ENCODE measurements at regions not wholly inside any gene's neighbourhood (a gene's known extent, or its start where the extent isn't known, plus 50 kb on each side); places are given as distances from the start of the nearest gene placed in this dataset.

DNA sequence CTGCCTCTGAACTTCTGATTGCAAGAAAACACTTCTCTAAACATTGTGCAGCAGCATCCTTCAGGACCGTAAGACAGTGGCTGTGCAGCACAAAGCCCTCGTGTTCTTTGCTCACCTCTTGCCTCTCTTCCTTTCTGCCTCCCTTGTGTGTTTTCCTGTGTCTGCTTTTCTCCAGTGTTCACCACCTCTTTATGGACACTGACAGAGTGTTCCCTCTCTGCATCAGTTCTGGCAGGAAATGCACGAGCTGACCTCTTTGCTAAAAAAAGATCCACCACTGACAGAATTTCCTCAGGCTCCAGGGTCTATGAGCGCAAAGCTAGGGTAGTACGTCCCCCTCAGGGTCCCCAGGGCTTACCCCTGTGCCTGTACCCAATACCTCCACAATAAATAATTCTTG, 74.3 kb downstream of the C5orf15 start:
- TF ChIP-seq CTCF (conservative IDR thresholded peaks at IDR 0.05) = no peak
- TF ChIP-seq ZFX (IDR thresholded peaks at IDR 0.05) = no peak
